ENCODE measurements at regions not wholly inside any gene's neighbourhood (a gene's known extent, or its start where the extent isn't known, plus 50 kb on each side); places are given as distances from the start of the nearest gene placed in this dataset.

GRCh38 chr4:11529625-11530201 lies 101.0 kb upstream of the HS3ST1 start:
- no peak for DNase-seq
- Histone ChIP-seq H3K9me3 (ENCODE audit: insufficient read depth, low read depth) (no peaks in the 10 kb centered on the region; the same call in 1 of the 2 replicates), H3K4me2 (no peak overlapping the region), H3K4me1 (replicated peaks; ENCODE audit: insufficient read depth) (peaks cover 9% of the 10 kb centered on the region; the same call in 1 of the 2 replicates), H3K27me3 (ENCODE audit: insufficient read depth, low read depth) (no peaks in the 10 kb centered on the region), H3K79me2 (ENCODE audit: low read depth) (no peaks in the 10 kb centered on the region), H3F3A (ENCODE audit: insufficient read depth, low read depth) (peaks cover 4% of the 10 kb centered on the region; the same call in 1 of the 2 replicates), H3K27ac (no peak overlapping the region), H2AFZ (no peak overlapping the region), H3K9me2 (ENCODE audit: insufficient read depth) (no peaks in the 10 kb centered on the region), H3K4me3 (no peak overlapping the region), H4K20me1 (ENCODE audit: insufficient read depth) (no peaks in the 10 kb centered on the region), H3K36me3 (ENCODE audit: low read depth) (no peaks in the 10 kb centered on the region)
- POLR2A ChIA-PET (ENCODE audit: unreplicated experiment) = no interaction called here
- no peak for TF ChIP-seq CTCF (conservative IDR thresholded peaks at IDR 0.05)
- TF ChIP-seq EZH2 (IDR thresholded peaks at IDR 0.05; ENCODE audit: low read depth) = no peak
- no TSS peak for BruUV-seq (replicated peaks)
- CTCF ChIA-PET = no interaction called here
- intact Hi-C loops (cut with micrococcal nuclease; ENCODE audit: unreplicated experiment) = no loop called here

- H3F3A ChIP-seq (ENCODE audit: insufficient read depth, low read depth) = peaks cover 5% of the 10 kb centered on the region; the same call in 1 of the 2 replicates
- DNase-seq = no peak
- no TSS peak for BruUV-seq (replicated peaks)
- intact Hi-C loops (cut with micrococcal nuclease; ENCODE audit: unreplicated experiment) = no loop called here
- CTCF ChIA-PET = no interaction called here
- H2AFZ ChIP-seq = 0 out of 2 replicates have a peak overlapping the region, but pooled peaks have one; percentile 22
- no peak overlapping the region for H3K4me3 ChIP-seq
- 0 out of 2 replicates have a peak overlapping the region, but pooled peaks have one; percentile 18 for H3K27ac ChIP-seq
- TF ChIP-seq EZH2 (IDR thresholded peaks at IDR 0.05; ENCODE audit: low read depth) (no peak), CTCF (conservative IDR thresholded peaks at IDR 0.05) (no peak)
- no peaks in the 10 kb centered on the region for H3K9me2 ChIP-seq (ENCODE audit: insufficient read depth)
- peak overlapping the region; percentile 27; the same call in 1 of the 2 replicates for H3K4me2 ChIP-seq
- no peaks in the 10 kb centered on the region for H3K36me3 ChIP-seq (ENCODE audit: low read depth)
- no peaks in the 10 kb centered on the region for H3K79me2 ChIP-seq (ENCODE audit: low read depth)
- POLR2A ChIA-PET (ENCODE audit: unreplicated experiment) = no interaction called here
- peaks cover 11% of the 10 kb centered on the region; the same call in 1 of the 2 replicates for H3K4me1 ChIP-seq (replicated peaks; ENCODE audit: insufficient read depth)
- no peaks in the 10 kb centered on the region for H3K27me3 ChIP-seq (ENCODE audit: insufficient read depth, low read depth)
- H4K20me1 ChIP-seq (ENCODE audit: insufficient read depth) = no peaks in the 10 kb centered on the region
- H3K9me3 ChIP-seq (ENCODE audit: insufficient read depth, low read depth) = no peaks in the 10 kb centered on the region
Observed at GRCh38 chr4:11525085-11525484, 96.4 kb upstream of the HS3ST1 start.

- Histone ChIP-seq H3K36me3 (ENCODE audit: low read depth) (no peaks in the 10 kb centered on the region), H3K4me1 (replicated peaks; ENCODE audit: insufficient read depth) (no peaks in the 10 kb centered on the region), H3K9me2 (ENCODE audit: insufficient read depth) (no peaks in the 10 kb centered on the region), H3F3A (ENCODE audit: insufficient read depth, low read depth) (no peaks in the 10 kb centered on the region), H3K4me2 (no peak overlapping the region), H3K27ac (no peak overlapping the region), H3K79me2 (ENCODE audit: low read depth) (no peaks in the 10 kb centered on the region), H2AFZ (no peak overlapping the region), H3K27me3 (ENCODE audit: insufficient read depth, low read depth) (no peaks in the 10 kb centered on the region), H3K9me3 (ENCODE audit: insufficient read depth, low read depth) (no peaks in the 10 kb centered on the region; the same call in 1 of the 2 replicates), H3K4me3 (no peak overlapping the region), H4K20me1 (ENCODE audit: insufficient read depth) (no peaks in the 10 kb centered on the region)
- ChIA-PET CTCF (no interaction called here), POLR2A (ENCODE audit: unreplicated experiment) (no interaction called here)
- TF ChIP-seq EZH2 (IDR thresholded peaks at IDR 0.05; ENCODE audit: low read depth) = no peak
- TF ChIP-seq CTCF (conservative IDR thresholded peaks at IDR 0.05) = no peak
- DNase-seq = no peak
- BruUV-seq (replicated peaks) = no TSS peak
- intact Hi-C loops (cut with micrococcal nuclease; ENCODE audit: unreplicated experiment) = no loop called here
Observed at GRCh38 chr4:11518754-11519153, 90.1 kb upstream of the HS3ST1 start.

Measured in PC-9 (cell line).